BJ (cell line): ENCODE measurements at regions not wholly inside any gene's neighbourhood (a gene's known extent, or its start where the extent isn't known, plus 50 kb on each side); places are given as distances from the start of the nearest gene placed in this dataset.

Experiments
- CTCF ChIA-PET: fragments of 350-600 bp; formaldehyde crosslinking; extraction: SDS; loops from one replicate; lab custom pipeline; 2021; ENCODE audit warnings: antibody characterized with exemption, inconsistent platforms; lab: Yijun Ruan, JAX
- POLR2A ChIA-PET: fragments of 300-600 bp; sonication (Branson Sonifier 250); formaldehyde crosslinking; extraction: SDS; loops from one replicate; lab custom pipeline; 2021; ENCODE audit warnings: antibody characterized with exemption; lab: Charles Lee
- DNase-seq: peaks from one replicate; pipeline ENCODE4 v3.0.0-alpha.2; 2011; ENCODE audit warnings: low read depth
- H3K27me3 ChIP-seq: 2 replicates; pipeline ENCODE4 v1.6.0; 2011; ENCODE audit warnings: low read length; ENCODE audit not compliant: control insufficient read depth, insufficient read depth
- H3K36me3 ChIP-seq: 2 replicates; pipeline ENCODE4 v1.5.1; 2011; ENCODE audit warnings: low read length; ENCODE audit not compliant: control insufficient read depth, insufficient read depth
- H3K4me3 ChIP-seq: 2 replicates; pipeline ENCODE4 v1.5.1; 2011; ENCODE audit warnings: low read depth, mild to moderate bottlenecking, control low read depth, low read length
- TF ChIP-seq, protein P1 (sequence below): IDR thresholded peaks from 2 replicates; pipeline ENCODE4 v1.5.1; 2011; ENCODE audit warnings: low read depth, mild to moderate bottlenecking, control low read depth, inconsistent platforms, low read length, moderate library complexity; ENCODE audit not compliant: insufficient read depth

DNA sequence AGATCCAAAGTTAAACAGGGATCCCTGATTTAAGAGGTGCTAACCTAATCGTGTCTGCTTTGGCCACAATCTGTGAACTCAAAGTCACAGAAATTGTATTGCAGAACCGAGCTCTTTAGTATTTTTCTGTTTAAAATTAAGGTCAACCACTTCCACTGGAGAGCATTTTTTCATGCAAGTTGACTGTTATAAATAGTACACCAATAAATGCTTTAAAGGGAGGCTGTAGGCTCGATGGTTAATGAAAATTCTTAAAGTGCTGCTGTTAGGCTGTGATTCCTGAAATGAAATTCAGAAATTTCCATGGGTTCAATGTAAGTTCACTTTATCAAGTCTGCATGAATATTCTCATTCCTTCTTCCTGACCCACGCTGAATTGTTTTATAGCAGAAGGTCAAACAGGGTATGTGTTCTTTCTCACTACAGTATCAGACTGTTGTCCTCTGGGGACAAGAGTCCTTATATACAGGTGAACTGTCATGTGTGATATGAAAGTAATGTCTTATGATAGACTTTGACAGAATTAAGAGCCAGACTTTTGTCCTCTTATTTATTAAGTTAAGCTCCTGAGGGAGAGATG lies 92.5 kb upstream of the HDGFL1 start:
- H3K36me3 ChIP-seq: no peaks in the 10 kb centered on the region
- no peaks in the 10 kb centered on the region for H3K27me3 ChIP-seq
- DNase-seq: peak; percentile 55
- H3K4me3 ChIP-seq: no peak overlapping the region
- ChIA-PET CTCF (interaction anchor here (0.6 to 1.4 kb wide), 3 partner anchors 16 to 459 kb away, joined by 3 to 4 read pairs (median 3); no protein-coding TSS in a partner anchor), POLR2A (no interaction called here)
- TF ChIP-seq, protein P1, sequence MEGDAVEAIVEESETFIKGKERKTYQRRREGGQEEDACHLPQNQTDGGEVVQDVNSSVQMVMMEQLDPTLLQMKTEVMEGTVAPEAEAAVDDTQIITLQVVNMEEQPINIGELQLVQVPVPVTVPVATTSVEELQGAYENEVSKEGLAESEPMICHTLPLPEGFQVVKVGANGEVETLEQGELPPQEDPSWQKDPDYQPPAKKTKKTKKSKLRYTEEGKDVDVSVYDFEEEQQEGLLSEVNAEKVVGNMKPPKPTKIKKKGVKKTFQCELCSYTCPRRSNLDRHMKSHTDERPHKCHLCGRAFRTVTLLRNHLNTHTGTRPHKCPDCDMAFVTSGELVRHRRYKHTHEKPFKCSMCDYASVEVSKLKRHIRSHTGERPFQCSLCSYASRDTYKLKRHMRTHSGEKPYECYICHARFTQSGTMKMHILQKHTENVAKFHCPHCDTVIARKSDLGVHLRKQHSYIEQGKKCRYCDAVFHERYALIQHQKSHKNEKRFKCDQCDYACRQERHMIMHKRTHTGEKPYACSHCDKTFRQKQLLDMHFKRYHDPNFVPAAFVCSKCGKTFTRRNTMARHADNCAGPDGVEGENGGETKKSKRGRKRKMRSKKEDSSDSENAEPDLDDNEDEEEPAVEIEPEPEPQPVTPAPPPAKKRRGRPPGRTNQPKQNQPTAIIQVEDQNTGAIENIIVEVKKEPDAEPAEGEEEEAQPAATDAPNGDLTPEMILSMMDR: no peak

DNA sequence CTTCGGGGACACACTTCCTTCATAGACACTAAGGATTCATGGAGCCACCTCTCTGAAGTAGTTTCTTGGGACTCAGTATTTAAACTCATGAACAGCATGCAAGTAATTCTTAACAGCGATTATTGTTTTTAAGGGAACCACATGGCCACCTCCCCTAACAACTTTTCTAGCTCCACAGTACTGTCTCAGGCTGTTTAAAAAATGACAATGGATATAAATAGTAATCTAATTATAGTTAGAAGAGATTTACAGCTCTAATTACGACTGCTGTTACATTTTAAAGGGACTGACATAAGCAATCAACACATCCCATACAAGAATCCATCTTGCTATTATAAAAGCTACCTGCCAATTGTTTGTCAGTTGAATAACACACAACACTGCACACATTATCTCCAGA lies 72.1 kb upstream of the HDGFL1 start:
- Histone ChIP-seq H3K4me3 (no peak overlapping the region), H3K36me3 (no peaks in the 10 kb centered on the region), H3K27me3 (no peaks in the 10 kb centered on the region)
- ChIA-PET CTCF (no interaction called here), POLR2A (no interaction called here)
- DNase-seq: no peak
- TF ChIP-seq, protein P1: no peak

DNA sequence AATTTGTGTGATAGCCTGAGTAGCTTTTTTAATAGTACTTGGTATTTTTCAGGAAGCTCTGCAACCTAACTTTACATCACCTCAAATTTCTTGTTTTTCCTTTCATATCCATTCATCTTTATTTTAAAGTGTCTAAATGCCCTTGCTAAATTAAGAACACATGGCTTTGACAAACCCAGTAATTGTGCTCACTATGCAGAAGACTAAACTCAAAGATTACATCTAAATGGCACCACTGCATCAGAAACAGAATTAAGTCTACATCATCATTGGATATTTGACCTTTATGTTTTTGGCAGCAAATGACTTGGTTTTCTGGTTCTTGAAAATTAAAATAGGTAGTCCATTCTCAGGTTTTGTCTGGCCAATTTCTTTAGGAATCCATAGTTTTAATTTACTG lies 69.6 kb upstream of the HDGFL1 start:
- CTCF ChIA-PET: interaction anchor here (0.6 kb wide), 1 partner anchor 285 kb away, joined by 3 read pairs; no protein-coding TSS in a partner anchor
- no peaks in the 10 kb centered on the region for H3K27me3 ChIP-seq
- no peaks in the 10 kb centered on the region for H3K36me3 ChIP-seq
- no peak for DNase-seq
- TF ChIP-seq, protein P1: no peak
- H3K4me3 ChIP-seq: no peak overlapping the region
- POLR2A ChIA-PET: no interaction called here

DNA sequence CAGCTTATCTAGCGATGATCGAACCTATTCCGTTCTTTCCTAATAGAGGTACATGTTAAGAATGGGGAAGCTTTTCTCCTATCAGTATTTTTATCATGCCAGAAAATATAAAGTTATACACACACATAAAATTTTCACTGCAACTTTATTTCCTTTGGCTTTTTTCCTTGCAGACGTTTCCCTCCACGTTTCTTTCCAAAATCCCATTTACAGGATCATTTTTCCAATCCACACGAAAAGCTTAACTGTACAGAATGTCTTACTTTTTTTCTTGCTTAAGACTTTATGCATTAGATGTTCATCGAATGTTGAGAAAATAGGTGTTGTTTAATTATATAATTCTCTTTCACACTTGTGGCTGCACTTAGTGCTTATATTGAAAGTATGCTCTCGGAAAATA lies 62.9 kb upstream of the HDGFL1 start:
- no peak for DNase-seq
- H3K27me3 ChIP-seq: no peaks in the 10 kb centered on the region
- ChIA-PET POLR2A (no interaction called here), CTCF (interaction anchor here (0.7 kb wide), 1 partner anchor 586 kb away, joined by 3 read pairs; no protein-coding TSS in a partner anchor)
- H3K36me3 ChIP-seq: no peaks in the 10 kb centered on the region
- no peak overlapping the region for H3K4me3 ChIP-seq
- TF ChIP-seq, protein P1: no peak

DNA sequence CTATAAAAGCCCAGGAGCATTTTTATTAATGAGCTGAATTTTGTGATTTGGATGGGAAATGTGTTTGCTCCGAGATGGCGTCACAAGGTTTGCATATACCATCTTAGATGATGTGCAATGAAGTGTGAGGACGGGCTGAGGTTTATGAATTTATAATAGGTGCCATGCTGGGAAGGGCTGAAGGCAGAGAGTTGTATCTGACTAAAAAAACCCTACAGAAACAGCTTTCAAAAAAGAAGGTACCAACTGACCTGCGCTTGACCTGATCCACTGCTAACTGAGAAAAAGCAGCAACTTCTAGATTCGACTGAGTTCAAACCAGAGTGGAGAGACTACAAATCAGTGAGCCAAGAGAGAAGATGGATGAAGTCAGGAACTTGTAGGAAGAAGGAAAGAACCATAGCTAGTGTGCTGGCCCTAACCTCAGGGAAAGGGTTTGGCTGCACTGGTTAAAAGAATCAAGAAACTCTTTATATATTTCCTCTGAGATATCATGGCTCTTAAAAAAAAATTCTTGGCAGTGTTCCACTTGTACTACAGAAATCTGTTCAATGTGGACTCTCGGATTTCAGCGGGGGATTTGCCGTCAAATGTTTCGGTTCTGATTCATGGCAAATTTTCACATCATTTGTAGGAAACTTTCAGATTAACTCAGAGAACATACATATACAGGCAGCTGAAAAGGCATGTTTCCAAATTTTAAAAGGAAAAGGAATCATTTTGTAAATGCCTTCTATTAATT lies 56.5 kb upstream of the HDGFL1 start:
- Histone ChIP-seq H3K36me3 (no peaks in the 10 kb centered on the region), H3K4me3 (no peak overlapping the region), H3K27me3 (no peaks in the 10 kb centered on the region)
- TF ChIP-seq, protein P1: no peak
- ChIA-PET CTCF (no interaction called here), POLR2A (no interaction called here)
- DNase-seq: no peak
